ENCODE measurements at regions not wholly inside any gene's neighbourhood (a gene's known extent, or its start where the extent isn't known, plus 50 kb on each side); places are given as distances from the start of the nearest gene placed in this dataset.

DNA sequence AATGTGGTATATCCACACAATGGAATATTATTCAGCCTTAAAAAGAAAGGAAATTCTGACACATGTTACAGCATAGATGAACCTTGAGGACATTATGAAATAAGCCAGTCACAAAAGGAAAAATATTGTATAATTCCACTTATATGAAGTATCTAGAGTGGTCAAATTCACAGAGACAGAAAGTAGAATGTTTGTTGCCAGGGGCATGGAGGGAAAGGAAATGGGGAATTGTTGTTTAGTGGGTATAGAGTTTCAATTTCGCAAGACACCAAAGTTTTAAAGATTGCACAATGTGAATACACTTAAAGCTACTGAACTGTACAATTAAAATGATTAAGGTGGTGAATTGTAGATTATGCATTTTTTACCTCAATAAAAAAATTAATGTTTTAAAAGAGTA lies 92.9 kb downstream of the TXNL1 start:
- TF ChIP-seq CTCF (IDR thresholded peaks at IDR 0.05) = no peak

GRCh38 chr18:56542476-56542875 lies 95.9 kb downstream of the TXNL1 start:
- TF ChIP-seq CTCF (IDR thresholded peaks at IDR 0.05) = no peak

DNA sequence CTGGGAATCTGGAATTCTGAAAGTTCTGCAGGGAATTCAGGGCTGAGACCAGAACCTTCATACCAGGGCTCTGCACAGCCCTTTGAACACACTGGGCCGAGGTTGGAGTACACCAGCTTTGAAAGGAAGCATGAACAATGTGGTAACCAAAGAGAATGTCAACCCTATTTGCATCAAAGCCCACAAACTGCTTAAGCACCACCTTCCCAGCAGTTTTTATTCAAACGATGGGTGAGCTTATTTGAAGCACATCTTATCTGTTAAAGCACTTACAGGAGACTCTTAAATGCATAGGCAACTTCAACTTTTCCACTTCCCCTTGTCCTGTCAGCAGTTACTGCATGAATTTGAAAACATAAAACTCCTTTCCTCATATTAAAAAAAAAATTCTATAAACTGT lies 96.6 kb downstream of the TXNL1 start:
- TF ChIP-seq CTCF (IDR thresholded peaks at IDR 0.05) = no peak

- no peak for TF ChIP-seq CTCF (IDR thresholded peaks at IDR 0.05)
These were observed 97.1 kb downstream of the TXNL1 start for GRCh38 chr18:56541340-56541739.

GRCh38 chr18:56538746-56539145 lies 99.6 kb downstream of the TXNL1 start:
- TF ChIP-seq CTCF (IDR thresholded peaks at IDR 0.05) = no peak

- TF ChIP-seq CTCF (IDR thresholded peaks at IDR 0.05) = no peak
These were observed 106.1 kb downstream of the TXNL1 start for GRCh38 chr18:56532176-56532840.

DNA sequence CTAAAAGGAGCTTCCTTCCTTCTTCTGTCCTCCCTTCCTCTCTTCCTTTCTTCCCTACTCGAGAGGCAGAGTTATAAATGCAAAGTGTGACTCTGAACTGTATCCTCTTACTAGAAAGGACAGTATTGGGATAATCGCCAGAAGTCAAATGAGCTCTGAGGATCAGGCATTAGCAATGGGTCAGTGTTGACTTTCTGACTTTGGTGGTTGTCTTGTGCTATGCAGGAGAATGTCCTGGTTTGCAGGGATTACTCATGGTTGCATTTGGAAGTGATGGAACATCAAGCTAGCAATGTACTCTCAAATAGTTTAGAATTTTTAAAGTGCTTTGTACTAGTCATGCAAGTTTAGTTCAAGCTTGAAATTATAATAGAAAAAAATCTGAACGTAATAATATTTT lies 115.6 kb downstream of the TXNL1 start:
- no peak for TF ChIP-seq CTCF (IDR thresholded peaks at IDR 0.05)

DNA sequence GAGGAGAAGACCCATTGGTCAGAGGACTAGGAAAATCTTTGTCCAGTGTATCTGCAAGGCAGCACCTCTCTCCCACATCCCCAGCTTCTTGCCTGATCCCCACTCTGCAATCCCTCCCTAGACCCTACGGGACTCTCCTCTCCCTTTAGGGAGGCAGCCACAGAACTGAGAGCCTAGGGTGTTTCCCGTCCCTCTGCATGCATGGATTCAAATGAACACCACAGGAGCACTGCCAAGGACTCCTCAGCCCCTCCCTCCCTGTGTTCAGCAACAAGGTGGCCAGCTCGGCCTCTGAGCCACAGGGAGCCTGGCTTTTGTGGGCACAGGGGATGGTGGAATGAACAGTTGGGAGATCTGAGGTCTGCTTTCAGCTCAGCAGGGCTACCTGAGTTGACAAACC lies 117.1 kb downstream of the TXNL1 start:
- TF ChIP-seq CTCF (IDR thresholded peaks at IDR 0.05) = no peak
